K562 (cell line): ENCODE measurements at regions not wholly inside any gene's neighbourhood (a gene's known extent, or its start where the extent isn't known, plus 50 kb on each side); places are given as distances from the start of the nearest gene placed in this dataset.

Experiments
- ATAC-seq: fragments of 200-7000 bp; cut with Tn5 transposase; 3 replicates; pipeline ENCODE4 v1.9.1; 2020; ENCODE audit warnings: moderate library complexity
- BruUV-seq: library from RNA; stranded (reverse); fragments of 400-500 nt; replicated peaks from 2 replicates; lab custom pipeline; 2021; lab: Mats Ljungman, UMichigan
- CTCF ChIA-PET: fragments of 300-600 bp; formaldehyde crosslinking; extraction: SDS; loops from one replicate; lab custom pipeline; 2021; ENCODE audit warnings: low intra/inter-chr PET ratio; lab: Yijun Ruan, JAX
- POLR2A ChIA-PET: fragments of 300-600, 350-650 bp; sonication (Branson Sonifier 250); formaldehyde crosslinking; extraction: SDS; loops from one replicate; lab custom pipeline; 2021; ENCODE audit warnings: antibody characterized with exemption, inconsistent platforms; lab: Yijun Ruan, JAX
- DNase-seq, 4 experiments: peaks; one replicate each; pipeline versions ENCODE4 v3.0.0 to v3.0.0-alpha.2; 2011 to 2018; ENCODE audit warnings: low spot score in 3 of 4, mixed read lengths in 3 of 4; ENCODE audit errors: extremely low read depth in 1 of 4
- FAIRE-seq: peaks from 2 replicates; lab custom pipeline; 2011; peaks lifted over from hg19 to GRCh38; lab: Jason Lieb, UNC
- H2AFZ ChIP-seq: 2 replicates; pipeline ENCODE4 v1.6.0; 2011; ENCODE audit warnings: low read depth, low read length, control low read depth, inconsistent platforms
- H3K27ac ChIP-seq: fragments of 200-600 bp; 3 replicates; pipeline ENCODE4 v1.8.0; 2011; ENCODE audit warnings: low read depth, mild to moderate bottlenecking, control low read depth, inconsistent platforms, low read length, moderate library complexity, mixed read lengths; ENCODE audit errors: extremely low read depth
- H3K27me3 ChIP-seq, 2 experiments: fragments of 300-600 bp in 1 of 2; 2 replicates in 1 of 2; 3 replicates in 1 of 2; pipeline versions ENCODE4 v1.6.0 to v1.8.0; 2011; ENCODE audit warnings: inconsistent platforms in 2 of 2, low read length in 2 of 2, mild to moderate bottlenecking in 1 of 2, mixed read lengths in 1 of 2, moderate library complexity in 1 of 2; ENCODE audit not compliant: control insufficient read depth in 2 of 2, insufficient read depth in 2 of 2
- H3K36me3 ChIP-seq: fragments of 300-600 bp; 3 replicates; pipeline ENCODE4 v1.8.0; 2011; ENCODE audit warnings: mild to moderate bottlenecking, low read length, inconsistent platforms; ENCODE audit not compliant: control insufficient read depth, insufficient read depth
- H3K4me1 ChIP-seq, 2 experiments: fragments of 200-600 bp in 1 of 2; replicated peaks in 1 of 2; 2 replicates in 1 of 2; 3 replicates in 1 of 2; pipeline versions ENCODE4 v1.5.1 to v1.8.0; 2011; ENCODE audit warnings: inconsistent platforms in 2 of 2, low read length in 2 of 2, mild to moderate bottlenecking in 1 of 2, mixed read lengths in 1 of 2, moderate library complexity in 1 of 2; ENCODE audit not compliant: control insufficient read depth in 2 of 2, insufficient read depth in 2 of 2
- H3K4me2 ChIP-seq: 2 replicates; pipeline ENCODE4 v1.6.1; 2011; ENCODE audit warnings: low read length, control low read depth, inconsistent platforms, mixed read lengths; ENCODE audit not compliant: insufficient read depth
- H3K4me3 ChIP-seq: fragments of 200-600 bp; sonication (generic), shearing (Covaris generic); 2 replicates; pipeline ENCODE4 v1.5.1; 2016; ENCODE audit warnings: control low read depth, inconsistent platforms
- H3K79me2 ChIP-seq: fragments of 200-600 bp; 3 replicates; pipeline ENCODE4 v1.8.0; 2011; ENCODE audit warnings: low read length, inconsistent platforms; ENCODE audit not compliant: control insufficient read depth, insufficient read depth
- H3K9ac ChIP-seq, 2 experiments: 2 replicates each; pipeline versions ENCODE4 v1.6.0 to v1.6.1; 2011; ENCODE audit warnings: low read depth in 2 of 2, low read length in 2 of 2, control low read depth in 1 of 2, inconsistent platforms in 1 of 2, mild to moderate bottlenecking in 1 of 2, mixed read lengths in 1 of 2; ENCODE audit not compliant: insufficient read depth in 1 of 2
- H3K9me1 ChIP-seq: one replicate; pipeline ENCODE4 v1.6.0; 2011; ENCODE audit warnings: inconsistent platforms, mild to moderate bottlenecking, low read length, moderate library complexity; ENCODE audit not compliant: control insufficient read depth, insufficient read depth
- H3K9me3 ChIP-seq: replicated peaks from 2 replicates; pipeline ENCODE4 v1.5.1; 2011; ENCODE audit warnings: low read depth, low read length, inconsistent platforms; ENCODE audit not compliant: control insufficient read depth, insufficient read depth
- H4K20me1 ChIP-seq: replicated peaks from 2 replicates; pipeline ENCODE4 v1.6.1; 2011; ENCODE audit warnings: low read length, inconsistent platforms, mixed read lengths; ENCODE audit not compliant: control insufficient read depth, insufficient read depth
- CBX8 ChIP-seq: fragments of 200-600 bp; sonication (generic); IDR thresholded peaks from 2 replicates; pipeline ENCODE4 v1.6.1; 2012; ENCODE audit warnings: borderline replicate concordance, mixed run types, low read depth, mild to moderate bottlenecking, moderate library complexity, mixed read lengths, low read length, control low read depth, inconsistent platforms; ENCODE audit not compliant: poor library complexity, severe bottlenecking; ENCODE audit errors: extremely low read depth
- CCNT2 ChIP-seq: IDR thresholded peaks from 2 replicates; pipeline ENCODE4 v1.6.1; 2011; ENCODE audit warnings: borderline replicate concordance, low read depth, mild to moderate bottlenecking, moderate library complexity, mixed read lengths, low read length; ENCODE audit not compliant: insufficient read length; ENCODE audit errors: extremely low read depth
- ETS2 ChIP-seq: IDR thresholded peaks from 2 replicates; pipeline ENCODE4 v1.6.1; 2016; ENCODE audit warnings: borderline replicate concordance, missing genetic modification characterization, mild to moderate bottlenecking, moderate library complexity, missing compliant biosample characterization; ENCODE audit not compliant: poor library complexity, severe bottlenecking
- ETV5 ChIP-seq: sonication (generic); formaldehyde crosslinking; IDR thresholded peaks from 2 replicates; pipeline ENCODE4 v1.4.0; 2020; ENCODE audit warnings: low read depth, mild to moderate bottlenecking, missing genetic modification reagents
- PTBP1 ChIP-seq: fragments of 200-400 bp; formaldehyde crosslinking; IDR thresholded peaks from 2 replicates; pipeline ENCODE4 v1.6.1; 2017; ENCODE audit warnings: low read depth, low read length
- SIN3A ChIP-seq, 2 experiments: fragments of 150-350 bp in 1 of 2; IDR thresholded peaks; 2 replicates each; pipeline ENCODE4 v1.6.1; 2011 to 2016; ENCODE audit warnings: borderline replicate concordance in 2 of 2, low read depth in 2 of 2, low read length in 2 of 2, mild to moderate bottlenecking in 2 of 2, moderate library complexity in 2 of 2; ENCODE audit not compliant: control insufficient read depth in 1 of 2
- THAP12 ChIP-seq: fragments of 250-450 bp; sonication (Bioruptor Pico); IDR thresholded peaks from 2 replicates; pipeline ENCODE4 v1.9.0; 2021; ENCODE audit warnings: mild to moderate bottlenecking, inconsistent platforms
- ZNF146 ChIP-seq: IDR thresholded peaks from one replicate; pipeline ENCODE4 v1.6.1; 2018; ENCODE audit warnings: missing compliant biosample characterization; ENCODE audit not compliant: unreplicated experiment
- ZNF830 ChIP-seq: fragments of 250-450 bp; sonication (Bioruptor Pico); IDR thresholded peaks from 2 replicates; pipeline ENCODE4 v1.5.0; 2021; ENCODE audit warnings: mild to moderate bottlenecking
- WGBS: fragments of 100-300 bp; shearing (Covaris generic); methylation state at CpG from one replicate; pipeline ENCODE4 v1.1.6; 2016; ENCODE audit warnings: low coverage, mixed read lengths; ENCODE audit not compliant: insufficient coverage; ENCODE audit errors: missing lambda C conversion rate; 5-methylcytosine and 5-hydroxymethylcytosine counted together
- in situ Hi-C: fragments of 300-500 bp; cut with MboI; formaldehyde crosslinking; loops from 4 replicates; pipeline ENCODE4 v1.15.0; 2018; ENCODE audit warnings: inconsistent platforms, mixed read lengths
- intact Hi-C: fragments of 100-400 bp; cut with micrococcal nuclease; formaldehyde crosslinking; loops from 2 replicates; pipeline ENCODE4 v1.14.2; 2022
- TF ChIP-seq, protein P1 (sequence below): fragments of 450-650 bp; formaldehyde crosslinking; IDR thresholded peaks from 2 replicates; pipeline ENCODE4 v1.4.0; 2020; ENCODE audit warnings: mild to moderate bottlenecking, mixed read lengths
- TF ChIP-seq, protein P2 (sequence below), 2 experiments: fragments of 450-650 bp in 1 of 2; sonication (generic) in 1 of 2; formaldehyde crosslinking in 1 of 2; IDR thresholded peaks in 1 of 2; conservative IDR thresholded peaks in 1 of 2; 2 replicates each; pipeline versions ENCODE4 v1.6.1 to v1.8.1; 2016 to 2023; ENCODE audit warnings: mild to moderate bottlenecking in 2 of 2, moderate library complexity in 2 of 2, inconsistent platforms in 1 of 2, missing genetic modification reagents in 1 of 2
- TF ChIP-seq, protein P3 (sequence below): fragments of 450-650 bp; IDR thresholded peaks from 2 replicates; pipeline ENCODE4 v1.6.1; 2016; ENCODE audit warnings: borderline replicate concordance

GRCh38 chr2:64402876-64403275 lies 51.1 kb upstream of the LGALSL start (continued):
- TF ChIP-seq, protein P1, sequence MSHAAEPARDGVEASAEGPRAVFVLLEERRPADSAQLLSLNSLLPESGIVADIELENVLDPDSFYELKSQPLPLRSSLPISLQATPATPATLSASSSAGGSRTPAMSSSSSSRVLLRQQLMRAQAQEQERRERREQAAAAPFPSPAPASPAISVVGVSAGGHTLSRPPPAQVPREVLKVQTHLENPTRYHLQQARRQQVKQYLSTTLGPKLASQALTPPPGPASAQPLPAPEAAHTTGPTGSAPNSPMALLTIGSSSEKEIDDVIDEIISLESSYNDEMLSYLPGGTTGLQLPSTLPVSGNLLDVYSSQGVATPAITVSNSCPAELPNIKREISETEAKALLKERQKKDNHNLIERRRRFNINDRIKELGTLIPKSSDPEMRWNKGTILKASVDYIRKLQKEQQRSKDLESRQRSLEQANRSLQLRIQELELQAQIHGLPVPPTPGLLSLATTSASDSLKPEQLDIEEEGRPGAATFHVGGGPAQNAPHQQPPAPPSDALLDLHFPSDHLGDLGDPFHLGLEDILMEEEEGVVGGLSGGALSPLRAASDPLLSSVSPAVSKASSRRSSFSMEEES (CRISPR knock-in tag): no peak
- TF ChIP-seq PTBP1: no peak
- TF ChIP-seq, protein P2, sequence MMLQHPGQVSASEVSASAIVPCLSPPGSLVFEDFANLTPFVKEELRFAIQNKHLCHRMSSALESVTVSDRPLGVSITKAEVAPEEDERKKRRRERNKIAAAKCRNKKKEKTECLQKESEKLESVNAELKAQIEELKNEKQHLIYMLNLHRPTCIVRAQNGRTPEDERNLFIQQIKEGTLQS (IDR thresholded peaks at IDR 0.05): peak; percentile 33; the same call in 1 of the 2 replicates
- TF ChIP-seq, protein P2 (CRISPR knock-in tag; conservative IDR thresholded peaks at IDR 0.05): no peak
- TF ChIP-seq CBX8: no peak

DNA sequence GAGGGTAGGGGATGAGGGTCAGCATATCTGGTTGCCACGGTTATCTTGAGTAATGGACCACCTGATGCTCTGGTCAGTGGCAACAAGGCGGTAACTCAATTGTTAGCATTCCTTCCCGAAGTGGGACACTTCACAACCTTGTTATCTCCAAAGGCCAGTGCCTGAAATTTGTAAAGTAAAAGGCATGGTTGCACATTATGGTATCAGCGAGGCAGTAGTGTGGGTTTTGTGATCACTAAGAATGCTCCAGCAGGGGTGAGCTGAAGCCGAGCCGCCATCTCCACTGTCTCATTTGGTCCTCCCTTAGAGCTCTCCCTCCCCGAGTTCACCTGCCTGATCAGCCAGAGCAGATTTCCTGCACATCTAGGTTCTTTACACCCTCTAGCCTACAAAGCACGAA lies 50.5 kb upstream of the LGALSL start:
- CTCF ChIA-PET: no interaction called here
- BruUV-seq: no TSS peak
- Histone ChIP-seq H4K20me1 (no peaks in the 10 kb centered on the region), H3K4me3 (no peak overlapping the region), H3K9me1 (no peaks in the 10 kb centered on the region), H2AFZ (peak overlapping the region; percentile 37), H3K27me3 (peaks cover 0 to 32% of the 10 kb centered on the region in 2 experiments; a peak in 2 of 5 replicates), H3K9ac (no peak overlapping the region), H3K4me2 (no peak overlapping the region; the same call in 1 of the 2 replicates), H3K9me3 (no peaks in the 10 kb centered on the region), H3K79me2 (no peaks in the 10 kb centered on the region), H3K36me3 (no peaks in the 10 kb centered on the region), H3K27ac (no peak overlapping the region), H3K4me1 (peaks cover 0 to 22% of the 10 kb centered on the region in 2 experiments; a peak in 4 of 5 replicates)
- WGBS: 10% methylated on average over 8 of the region's 8 CpGs
- FAIRE-seq: no peak
- in situ Hi-C loops: no loop called here
- no peak for DNase-seq
- intact Hi-C loops: no loop called here
- POLR2A ChIA-PET: interaction anchor here (0.6 kb wide), 2 partner anchors 102 to 899 kb away, joined by 3 read pairs; no protein-coding TSS in a partner anchor
- ATAC-seq: peak; percentile 21; the same call in 1 of the 3 replicates
- TF ChIP-seq SIN3A (IDR thresholded peaks at IDR 0.05; ENCODE audit: borderline replicate concordance in 2 of 2, control insufficient read depth in 1 of 2, low read depth in 2 of 2, low read length in 2 of 2): no peak
- TF ChIP-seq ZNF830: no peak
- TF ChIP-seq CCNT2: no peak
- TF ChIP-seq ZNF146 (CRISPR knock-in tag): no peak
- TF ChIP-seq THAP12 (CRISPR knock-in tag): no peak
- no peak for TF ChIP-seq ETS2 (tag)
- TF ChIP-seq, protein P3, sequence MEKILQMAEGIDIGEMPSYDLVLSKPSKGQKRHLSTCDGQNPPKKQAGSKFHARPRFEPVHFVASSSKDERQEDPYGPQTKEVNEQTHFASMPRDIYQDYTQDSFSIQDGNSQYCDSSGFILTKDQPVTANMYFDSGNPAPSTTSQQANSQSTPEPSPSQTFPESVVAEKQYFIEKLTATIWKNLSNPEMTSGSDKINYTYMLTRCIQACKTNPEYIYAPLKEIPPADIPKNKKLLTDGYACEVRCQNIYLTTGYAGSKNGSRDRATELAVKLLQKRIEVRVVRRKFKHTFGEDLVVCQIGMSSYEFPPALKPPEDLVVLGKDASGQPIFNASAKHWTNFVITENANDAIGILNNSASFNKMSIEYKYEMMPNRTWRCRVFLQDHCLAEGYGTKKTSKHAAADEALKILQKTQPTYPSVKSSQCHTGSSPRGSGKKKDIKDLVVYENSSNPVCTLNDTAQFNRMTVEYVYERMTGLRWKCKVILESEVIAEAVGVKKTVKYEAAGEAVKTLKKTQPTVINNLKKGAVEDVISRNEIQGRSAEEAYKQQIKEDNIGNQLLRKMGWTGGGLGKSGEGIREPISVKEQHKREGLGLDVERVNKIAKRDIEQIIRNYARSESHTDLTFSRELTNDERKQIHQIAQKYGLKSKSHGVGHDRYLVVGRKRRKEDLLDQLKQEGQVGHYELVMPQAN: no peak
- no peak for TF ChIP-seq ETV5 (CRISPR knock-in tag)
